Testis (tissue), 2 donors: ENCODE measurements at regions not wholly inside any gene's neighbourhood (a gene's known extent, or its start where the extent isn't known, plus 50 kb on each side); places are given as distances from the start of the nearest gene placed in this dataset.

Experiments used
- CTCF ChIP-seq, 3 experiments: fragments of 450-650 bp in 2 of 3; fragments of 200-600 bp in 1 of 3; sonication (generic) in 1 of 3; IDR thresholded peaks; one replicate each; pipeline ENCODE4 v1.5.1; 2016 to 2019; ENCODE audit warnings: antibody characterized with exemption in 3 of 3, mild to moderate bottlenecking in 2 of 3, moderate library complexity in 1 of 3
- POLR2A ChIP-seq: fragments of 450-650 bp; IDR thresholded peaks from one replicate; pipeline ENCODE4 v1.6.1; 2017; ENCODE audit warnings: antibody characterized with exemption, mild to moderate bottlenecking, moderate library complexity

- TF ChIP-seq POLR2A: no peak
- TF ChIP-seq CTCF (IDR thresholded peaks at IDR 0.05): no peak
Observed at GRCh38 chr5:68709239-68709638, 384.6 kb upstream of the SLC30A5 start.
